ENCODE measurements at regions not wholly inside any gene's neighbourhood (a gene's known extent, or its start where the extent isn't known, plus 50 kb on each side); places are given as distances from the start of the nearest gene placed in this dataset.

DNA sequence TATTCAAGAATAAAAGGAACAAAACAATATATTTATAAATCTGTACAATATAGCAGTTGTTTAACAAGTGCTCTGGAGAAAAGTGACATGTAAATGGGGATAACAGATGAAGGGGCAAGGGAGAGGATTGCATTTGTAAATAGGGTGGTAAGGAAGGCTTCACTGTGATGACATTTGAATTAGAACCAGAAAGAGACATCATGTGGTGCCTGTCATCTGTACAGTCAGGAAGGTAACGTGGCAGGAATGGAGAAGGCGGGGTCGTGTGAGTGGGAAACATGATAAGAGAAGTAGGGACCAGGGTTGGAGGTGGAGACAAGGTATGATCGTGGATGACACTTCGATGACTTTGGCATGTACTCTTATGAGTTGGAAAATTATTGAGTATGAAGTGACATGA is 1393.6 kb upstream of the NXPH2 start:
- no peak for TF ChIP-seq TAF1 (IDR thresholded peaks at IDR 0.05; ENCODE audit: borderline replicate concordance, low read depth, low read length)
- TF ChIP-seq, protein P1, sequence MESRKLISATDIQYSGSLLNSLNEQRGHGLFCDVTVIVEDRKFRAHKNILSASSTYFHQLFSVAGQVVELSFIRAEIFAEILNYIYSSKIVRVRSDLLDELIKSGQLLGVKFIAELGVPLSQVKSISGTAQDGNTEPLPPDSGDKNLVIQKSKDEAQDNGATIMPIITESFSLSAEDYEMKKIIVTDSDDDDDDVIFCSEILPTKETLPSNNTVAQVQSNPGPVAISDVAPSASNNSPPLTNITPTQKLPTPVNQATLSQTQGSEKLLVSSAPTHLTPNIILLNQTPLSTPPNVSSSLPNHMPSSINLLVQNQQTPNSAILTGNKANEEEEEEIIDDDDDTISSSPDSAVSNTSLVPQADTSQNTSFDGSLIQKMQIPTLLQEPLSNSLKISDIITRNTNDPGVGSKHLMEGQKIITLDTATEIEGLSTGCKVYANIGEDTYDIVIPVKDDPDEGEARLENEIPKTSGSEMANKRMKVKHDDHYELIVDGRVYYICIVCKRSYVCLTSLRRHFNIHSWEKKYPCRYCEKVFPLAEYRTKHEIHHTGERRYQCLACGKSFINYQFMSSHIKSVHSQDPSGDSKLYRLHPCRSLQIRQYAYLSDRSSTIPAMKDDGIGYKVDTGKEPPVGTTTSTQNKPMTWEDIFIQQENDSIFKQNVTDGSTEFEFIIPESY (IDR thresholded peaks at IDR 0.05; ENCODE audit: borderline replicate concordance, low read depth), result no peak
- TF ChIP-seq POLR2AphosphoS5 (IDR thresholded peaks at IDR 0.05; ENCODE audit: low read depth, low read length), result no peak
- TF ChIP-seq, protein P2, sequence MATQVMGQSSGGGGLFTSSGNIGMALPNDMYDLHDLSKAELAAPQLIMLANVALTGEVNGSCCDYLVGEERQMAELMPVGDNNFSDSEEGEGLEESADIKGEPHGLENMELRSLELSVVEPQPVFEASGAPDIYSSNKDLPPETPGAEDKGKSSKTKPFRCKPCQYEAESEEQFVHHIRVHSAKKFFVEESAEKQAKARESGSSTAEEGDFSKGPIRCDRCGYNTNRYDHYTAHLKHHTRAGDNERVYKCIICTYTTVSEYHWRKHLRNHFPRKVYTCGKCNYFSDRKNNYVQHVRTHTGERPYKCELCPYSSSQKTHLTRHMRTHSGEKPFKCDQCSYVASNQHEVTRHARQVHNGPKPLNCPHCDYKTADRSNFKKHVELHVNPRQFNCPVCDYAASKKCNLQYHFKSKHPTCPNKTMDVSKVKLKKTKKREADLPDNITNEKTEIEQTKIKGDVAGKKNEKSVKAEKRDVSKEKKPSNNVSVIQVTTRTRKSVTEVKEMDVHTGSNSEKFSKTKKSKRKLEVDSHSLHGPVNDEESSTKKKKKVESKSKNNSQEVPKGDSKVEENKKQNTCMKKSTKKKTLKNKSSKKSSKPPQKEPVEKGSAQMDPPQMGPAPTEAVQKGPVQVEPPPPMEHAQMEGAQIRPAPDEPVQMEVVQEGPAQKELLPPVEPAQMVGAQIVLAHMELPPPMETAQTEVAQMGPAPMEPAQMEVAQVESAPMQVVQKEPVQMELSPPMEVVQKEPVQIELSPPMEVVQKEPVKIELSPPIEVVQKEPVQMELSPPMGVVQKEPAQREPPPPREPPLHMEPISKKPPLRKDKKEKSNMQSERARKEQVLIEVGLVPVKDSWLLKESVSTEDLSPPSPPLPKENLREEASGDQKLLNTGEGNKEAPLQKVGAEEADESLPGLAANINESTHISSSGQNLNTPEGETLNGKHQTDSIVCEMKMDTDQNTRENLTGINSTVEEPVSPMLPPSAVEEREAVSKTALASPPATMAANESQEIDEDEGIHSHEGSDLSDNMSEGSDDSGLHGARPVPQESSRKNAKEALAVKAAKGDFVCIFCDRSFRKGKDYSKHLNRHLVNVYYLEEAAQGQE (IDR thresholded peaks at IDR 0.05; ENCODE audit: low read depth, low read length), result no peak
- TF ChIP-seq GABPA (IDR thresholded peaks at IDR 0.05; ENCODE audit: low read depth), result no peak

All from SK-N-SH (cell line).